HG03066 (cell line): ENCODE measurements at regions not wholly inside any gene's neighbourhood (a gene's known extent, or its start where the extent isn't known, plus 50 kb on each side); places are given as distances from the start of the nearest gene placed in this dataset.

ENCODE experiments used
- ATAC-seq: cut with Tn5 transposase; IDR thresholded peaks from one replicate; pipeline ENCODE4 v1.9.1; 2021; ENCODE audit warnings: low read depth; ENCODE audit not compliant: unreplicated experiment

DNA sequence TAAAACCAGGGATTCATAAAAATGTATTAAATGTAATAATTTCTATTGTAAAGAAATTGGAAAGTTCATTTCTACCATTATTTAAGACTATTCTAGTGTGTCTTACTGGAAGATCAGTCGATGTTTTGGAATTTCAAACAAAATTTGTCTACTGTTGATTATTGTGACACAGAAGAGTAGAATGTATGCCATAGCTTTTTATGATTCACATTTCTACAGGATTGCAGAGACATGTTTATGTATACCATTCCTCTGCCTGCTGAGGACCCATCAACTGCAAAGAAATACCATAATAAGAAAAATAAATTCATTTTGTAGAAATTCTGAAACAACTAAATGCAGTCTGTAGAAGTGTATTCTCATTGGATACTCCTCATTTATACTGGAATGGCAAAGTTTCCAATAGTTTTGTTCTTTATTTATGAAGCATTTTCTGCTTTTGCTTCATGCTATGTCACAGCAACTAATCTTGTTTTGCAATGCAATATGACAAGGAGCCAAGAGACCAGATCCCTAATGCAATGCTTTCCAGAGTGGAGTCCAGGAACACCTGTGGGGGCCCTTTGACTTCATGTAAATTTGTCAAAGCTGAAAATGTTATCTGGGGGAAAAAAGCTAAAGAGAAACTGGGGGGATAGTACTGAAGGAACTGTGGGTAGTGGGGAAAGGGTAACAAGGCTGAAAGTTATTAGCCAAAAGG, 172.9 kb upstream of the LRIG3 start:
- no peak for ATAC-seq

GRCh38 chr12:59088673-59089072, 168.4 kb upstream of the LRIG3 start:
- ATAC-seq: no peak

DNA sequence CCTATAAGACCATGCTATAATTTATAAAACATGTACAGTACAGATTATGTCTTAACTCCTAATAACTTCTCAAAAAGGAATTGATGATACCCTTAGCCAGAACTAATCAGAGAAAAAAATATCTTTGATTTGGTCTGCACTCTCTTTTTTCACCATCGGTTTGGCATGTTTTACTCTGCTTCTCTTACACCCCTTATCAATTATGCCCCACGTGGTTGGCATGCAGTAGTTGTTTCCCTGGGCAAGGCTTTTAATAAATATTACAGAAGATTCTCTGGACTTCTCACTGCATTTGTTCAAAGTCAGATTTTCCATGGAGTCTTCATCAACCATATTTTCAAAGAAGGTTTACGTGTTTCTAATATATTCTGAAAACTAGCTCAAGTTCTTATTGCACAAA, 167.4 kb upstream of the LRIG3 start:
- no peak for ATAC-seq

GRCh38 chr12:59087077-59087673, 166.9 kb upstream of the LRIG3 start:
- ATAC-seq: no peak

GRCh38 chr12:59086126-59086525, 165.8 kb upstream of the LRIG3 start:
- ATAC-seq: no peak

DNA sequence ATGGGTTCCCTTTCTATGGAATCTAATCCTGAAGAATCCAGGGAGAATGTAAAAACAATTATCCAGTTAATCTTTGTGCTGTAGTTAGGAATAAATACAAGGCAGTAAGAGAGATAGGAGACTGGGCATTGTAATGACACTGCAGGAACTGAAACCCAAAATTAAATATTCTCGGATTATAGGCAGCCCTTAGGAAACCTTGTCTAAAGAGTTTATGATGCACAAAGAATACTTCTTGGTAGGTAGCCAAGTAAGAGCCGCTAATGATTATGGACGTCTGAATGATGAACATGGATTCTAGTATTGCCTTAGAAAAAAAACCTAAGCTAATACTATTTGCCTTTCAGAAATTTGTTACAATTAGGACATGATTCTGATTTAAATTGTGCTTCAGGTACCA, 165.4 kb upstream of the LRIG3 start:
- ATAC-seq: no peak

DNA sequence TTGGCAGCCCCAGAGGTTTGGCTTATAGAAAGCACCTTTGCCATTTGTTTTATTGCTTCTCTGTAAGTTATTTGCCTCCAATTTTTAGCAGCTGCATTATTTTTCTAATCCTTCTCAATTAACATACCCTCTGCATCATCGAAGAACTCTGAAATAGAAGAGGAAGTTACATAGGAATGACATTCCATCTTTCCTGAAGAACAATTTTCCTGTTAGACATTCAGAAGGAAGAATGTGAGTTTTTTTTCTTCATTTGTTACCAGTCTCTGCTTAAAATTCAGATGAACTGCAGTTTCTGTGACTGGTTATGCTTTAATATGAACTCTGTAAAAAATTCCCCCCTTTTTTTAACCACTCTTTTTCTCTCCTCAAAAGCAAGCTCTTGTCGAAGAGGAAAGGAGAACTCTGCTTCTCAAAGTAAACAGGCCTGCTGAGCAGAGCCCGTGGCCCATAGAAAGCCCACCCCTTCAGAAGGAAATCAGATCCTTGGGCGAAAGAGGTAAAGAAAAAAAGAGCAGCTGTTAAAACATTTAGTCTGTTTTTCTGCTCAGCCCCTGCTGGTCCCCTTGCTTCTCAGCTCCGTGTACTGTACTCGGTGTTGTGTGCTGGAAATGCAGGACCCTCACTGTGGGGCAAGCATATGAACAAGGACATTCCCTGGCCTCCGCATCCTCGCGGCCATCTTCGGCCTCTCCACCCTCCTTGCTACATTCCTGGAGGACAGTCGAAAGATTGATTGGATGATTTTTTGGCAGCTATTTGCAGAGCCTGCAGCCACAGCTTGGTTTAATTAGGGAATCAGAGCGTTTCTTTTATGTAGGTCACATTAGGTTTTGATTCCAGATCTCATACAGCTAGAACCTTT, 164.4 kb upstream of the LRIG3 start:
- ATAC-seq: no peak

DNA sequence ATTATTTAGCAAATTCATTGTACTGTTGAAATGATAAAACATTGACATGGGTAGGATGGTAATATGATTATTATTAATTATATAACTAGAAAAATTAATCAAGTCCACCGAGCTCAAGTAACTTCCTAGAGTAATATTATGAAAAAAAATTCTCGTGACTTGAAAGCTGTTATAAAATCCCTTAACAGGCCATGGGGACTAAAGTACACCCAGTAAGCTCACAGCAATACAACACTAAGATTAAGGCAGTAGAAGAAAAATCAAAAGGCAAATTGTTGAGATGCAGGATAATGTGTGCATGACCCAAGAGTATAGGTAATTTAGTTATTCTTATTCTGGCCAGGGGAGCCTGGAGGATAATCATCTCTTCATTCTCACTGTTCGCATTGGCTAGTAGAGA, 162.6 kb upstream of the LRIG3 start:
- ATAC-seq: no peak

GRCh38 chr12:59080101-59080500, 159.8 kb upstream of the LRIG3 start:
- no peak for ATAC-seq

GRCh38 chr12:59079472-59079871, 159.2 kb upstream of the LRIG3 start:
- no peak for ATAC-seq

GRCh38 chr12:59079002-59079401, 158.7 kb upstream of the LRIG3 start:
- no peak for ATAC-seq

DNA sequence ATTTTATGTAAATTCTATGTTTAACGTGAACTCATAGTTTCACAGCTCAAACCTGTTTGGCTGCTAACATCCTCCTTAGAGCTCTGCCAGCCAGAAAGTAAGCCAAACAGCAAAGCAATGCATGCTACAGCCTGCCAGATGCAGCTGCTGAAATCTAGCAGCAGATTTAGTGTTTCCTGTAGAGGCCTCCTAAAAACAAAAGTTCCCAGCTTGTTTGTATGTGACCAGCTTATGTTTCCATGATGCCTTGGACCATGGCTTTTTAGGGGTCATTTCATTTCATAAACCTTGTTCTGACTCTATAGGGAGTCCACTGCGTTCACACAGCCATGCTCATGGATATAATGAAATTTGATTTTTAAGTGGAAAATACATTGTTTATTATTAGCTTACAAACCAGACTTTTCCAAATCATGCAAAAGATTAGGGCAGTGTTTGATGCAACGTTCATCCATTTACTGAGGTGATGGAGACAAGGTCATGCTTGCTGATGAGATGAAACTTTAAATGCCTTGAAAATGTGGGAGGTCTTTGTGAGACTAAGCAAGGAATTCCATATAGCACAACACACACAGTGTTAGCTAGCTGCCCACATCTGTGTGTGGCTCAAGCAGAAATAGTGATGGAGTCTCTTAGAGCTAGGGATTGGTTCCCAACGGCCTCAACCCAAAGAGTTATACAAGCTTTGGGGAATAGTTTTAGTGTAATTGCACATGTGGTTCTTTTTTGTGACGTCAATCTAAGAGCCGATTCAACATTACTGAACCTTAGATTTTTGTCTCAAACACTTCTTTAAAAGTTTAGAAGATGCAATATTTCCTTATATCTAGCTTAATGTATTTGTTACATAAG, 157.5 kb upstream of the LRIG3 start:
- no peak for ATAC-seq

GRCh38 chr12:59077153-59077552, 156.8 kb upstream of the LRIG3 start:
- ATAC-seq: no peak

GRCh38 chr12:59076622-59077021, 156.3 kb upstream of the LRIG3 start:
- ATAC-seq: no peak

- no peak for ATAC-seq
These were observed 155.7 kb upstream of the LRIG3 start for GRCh38 chr12:59075968-59076490.

DNA sequence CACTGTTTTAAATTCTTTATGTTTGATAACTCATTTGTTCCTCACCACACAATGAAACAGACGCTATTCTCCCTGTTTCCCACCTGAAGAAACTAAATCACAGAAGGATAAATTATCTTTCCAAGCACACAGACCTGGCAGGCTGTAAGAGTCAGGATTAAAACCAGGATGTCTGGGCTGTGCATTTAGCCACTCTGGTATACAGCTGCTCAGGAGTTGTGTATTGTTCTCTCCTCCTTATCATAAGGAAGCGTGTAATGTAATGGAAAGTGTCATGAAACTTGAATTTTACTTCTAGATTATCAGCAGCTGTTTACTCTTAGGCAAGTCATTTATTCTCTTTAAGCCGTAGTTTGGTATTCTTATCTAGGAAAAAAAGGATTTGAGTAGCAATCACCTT, 154.8 kb upstream of the LRIG3 start:
- no peak for ATAC-seq

GRCh38 chr12:59070322-59070933, 150.1 kb upstream of the LRIG3 start:
- no peak for ATAC-seq

GRCh38 chr12:59069516-59069915, 149.2 kb upstream of the LRIG3 start:
- ATAC-seq: no peak

DNA sequence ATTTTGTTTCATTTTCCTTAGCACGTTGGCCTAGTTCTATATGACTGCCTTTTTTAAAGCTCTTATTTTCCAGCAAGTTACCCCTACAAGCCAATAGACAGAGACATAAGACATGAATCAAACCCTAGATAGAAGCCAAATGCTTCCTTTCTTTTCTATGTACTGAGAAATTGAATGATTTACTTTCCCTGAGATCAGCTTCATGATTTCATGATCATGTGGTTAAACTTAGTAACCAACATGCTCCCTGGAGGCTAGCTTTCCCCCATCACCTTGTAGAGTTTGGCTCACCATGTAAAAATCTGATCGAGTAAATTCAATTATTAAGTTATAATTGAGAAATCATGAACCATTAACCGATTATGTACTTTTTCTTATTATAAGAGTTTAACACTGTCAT, 148.1 kb upstream of the LRIG3 start:
- no peak for ATAC-seq

DNA sequence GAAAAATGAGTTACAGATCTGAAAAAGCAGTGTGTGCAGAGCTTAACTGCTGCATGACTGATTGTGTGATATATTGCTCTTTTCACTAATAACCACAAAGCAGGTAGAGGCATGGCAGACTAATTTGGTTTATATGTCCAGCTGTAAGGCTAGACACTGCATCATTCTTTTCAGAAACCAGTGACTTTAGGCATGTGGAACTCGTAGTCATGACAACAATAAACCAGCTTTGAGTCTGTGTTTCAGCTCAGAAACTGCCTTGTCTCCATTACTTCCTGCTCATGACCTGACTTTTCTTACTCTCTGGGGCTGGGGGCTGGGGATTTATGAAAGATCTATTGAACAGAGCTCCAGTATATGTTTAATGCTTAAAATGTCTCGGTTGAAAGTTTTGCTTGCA, 146.8 kb upstream of the LRIG3 start:
- no peak for ATAC-seq
